Epithelial cell of esophagus (primary cell): ENCODE measurements at regions not wholly inside any gene's neighbourhood (a gene's known extent, or its start where the extent isn't known, plus 50 kb on each side); places are given as distances from the start of the nearest gene placed in this dataset.

Experiments
- DNase-seq: peaks from one replicate; pipeline ENCODE4 v3.0.0; 2010; ENCODE audit warnings: low read depth
- H3K4me3 ChIP-seq: 2 replicates; pipeline ENCODE4 v1.5.1; 2011; ENCODE audit warnings: mild to moderate bottlenecking, low read length, control low read depth
- TF ChIP-seq, protein P1 (sequence below): IDR thresholded peaks from 2 replicates; pipeline ENCODE4 v1.5.1; 2011; ENCODE audit warnings: low read depth, mild to moderate bottlenecking, low read length, control low read depth, inconsistent platforms; ENCODE audit not compliant: insufficient read depth; ENCODE audit errors: missing control alignments

GRCh38 chr22:22982616-22983015, 87.7 kb upstream of the GNAZ start:
- no peak for DNase-seq
- H3K4me3 ChIP-seq = no peak overlapping the region
- TF ChIP-seq, protein P1, sequence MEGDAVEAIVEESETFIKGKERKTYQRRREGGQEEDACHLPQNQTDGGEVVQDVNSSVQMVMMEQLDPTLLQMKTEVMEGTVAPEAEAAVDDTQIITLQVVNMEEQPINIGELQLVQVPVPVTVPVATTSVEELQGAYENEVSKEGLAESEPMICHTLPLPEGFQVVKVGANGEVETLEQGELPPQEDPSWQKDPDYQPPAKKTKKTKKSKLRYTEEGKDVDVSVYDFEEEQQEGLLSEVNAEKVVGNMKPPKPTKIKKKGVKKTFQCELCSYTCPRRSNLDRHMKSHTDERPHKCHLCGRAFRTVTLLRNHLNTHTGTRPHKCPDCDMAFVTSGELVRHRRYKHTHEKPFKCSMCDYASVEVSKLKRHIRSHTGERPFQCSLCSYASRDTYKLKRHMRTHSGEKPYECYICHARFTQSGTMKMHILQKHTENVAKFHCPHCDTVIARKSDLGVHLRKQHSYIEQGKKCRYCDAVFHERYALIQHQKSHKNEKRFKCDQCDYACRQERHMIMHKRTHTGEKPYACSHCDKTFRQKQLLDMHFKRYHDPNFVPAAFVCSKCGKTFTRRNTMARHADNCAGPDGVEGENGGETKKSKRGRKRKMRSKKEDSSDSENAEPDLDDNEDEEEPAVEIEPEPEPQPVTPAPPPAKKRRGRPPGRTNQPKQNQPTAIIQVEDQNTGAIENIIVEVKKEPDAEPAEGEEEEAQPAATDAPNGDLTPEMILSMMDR = no peak

- TF ChIP-seq, protein P1 = no peak
- no peak for DNase-seq
- H3K4me3 ChIP-seq = no peak overlapping the region
Observed at GRCh38 chr22:22983123-22983522, 87.2 kb upstream of the GNAZ start.

- TF ChIP-seq, protein P1 = no peak
- H3K4me3 ChIP-seq = no peak overlapping the region
- no peak for DNase-seq
Observed at GRCh38 chr22:22983816-22984215, 86.5 kb upstream of the GNAZ start.

- DNase-seq = no peak
- no peak overlapping the region for H3K4me3 ChIP-seq
- TF ChIP-seq, protein P1 = no peak
Observed at GRCh38 chr22:22984967-22985366, 85.4 kb upstream of the GNAZ start.

- no peak for DNase-seq
- H3K4me3 ChIP-seq = no peak overlapping the region
- TF ChIP-seq, protein P1 = no peak
Observed at GRCh38 chr22:22986008-22986407, 84.3 kb upstream of the GNAZ start.

DNA sequence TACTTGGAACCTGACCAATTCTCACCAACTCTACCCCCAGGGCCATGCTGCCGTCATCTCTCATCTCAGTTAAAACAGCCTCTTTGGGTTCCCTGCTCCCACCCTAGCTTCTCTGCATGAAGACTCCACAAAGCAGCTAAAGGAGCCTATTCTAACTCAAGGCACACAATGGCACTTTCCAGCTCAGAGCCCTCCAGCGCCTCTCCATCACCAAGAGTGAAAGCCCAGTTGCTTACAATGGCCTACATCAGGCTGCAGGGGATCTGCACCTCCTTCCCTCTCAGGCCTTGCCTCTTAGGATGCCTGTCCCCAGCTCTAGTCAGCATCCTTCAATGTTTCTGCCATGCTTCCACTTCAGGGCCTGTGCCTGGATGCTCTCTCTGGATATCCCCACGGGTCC, 83.7 kb upstream of the GNAZ start:
- DNase-seq = no peak
- TF ChIP-seq, protein P1 = no peak
- H3K4me3 ChIP-seq = no peak overlapping the region

GRCh38 chr22:22988150-22988549, 82.2 kb upstream of the GNAZ start:
- DNase-seq = no peak
- H3K4me3 ChIP-seq = no peak overlapping the region
- TF ChIP-seq, protein P1 = no peak
